H9 (cell line): ENCODE measurements at regions not wholly inside any gene's neighbourhood (a gene's known extent, or its start where the extent isn't known, plus 50 kb on each side); places are given as distances from the start of the nearest gene placed in this dataset.

Source experiments
- DNase-seq: peaks from one replicate; pipeline ENCODE4 v3.0.0-alpha.2; 2017
- H2AFZ ChIP-seq: one replicate; pipeline ENCODE4 v1.6.1; 2013; ENCODE audit warnings: mild to moderate bottlenecking, low read length, control low read depth, moderate library complexity
- H2AK5ac ChIP-seq: 2 replicates; pipeline ENCODE4 v1.6.1; 2013; ENCODE audit warnings: low read length, control low read depth, mixed read lengths; ENCODE audit not compliant: insufficient read length
- H2BK120ac ChIP-seq: one replicate; pipeline ENCODE4 v1.6.1; 2013; ENCODE audit warnings: low read depth, mild to moderate bottlenecking, low read length, control low read depth, inconsistent platforms; ENCODE audit not compliant: poor library complexity, severe bottlenecking
- H2BK12ac ChIP-seq: 2 replicates; pipeline ENCODE4 v1.6.1; 2013; ENCODE audit warnings: low read length, control low read depth, mixed read lengths, low read depth; ENCODE audit not compliant: insufficient read length
- H2BK15ac ChIP-seq: 2 replicates; pipeline ENCODE4 v1.6.1; 2013; ENCODE audit warnings: low read depth, low read length, control low read depth
- H2BK20ac ChIP-seq: one replicate; pipeline ENCODE4 v1.6.1; 2013; ENCODE audit warnings: low read depth, mild to moderate bottlenecking, low read length, control low read depth, inconsistent platforms; ENCODE audit not compliant: poor library complexity, severe bottlenecking
- H2BK5ac ChIP-seq: 2 replicates; pipeline ENCODE4 v1.6.1; 2013; ENCODE audit warnings: low read length, control low read depth, mixed read lengths; ENCODE audit not compliant: insufficient read length
- H3K14ac ChIP-seq: 2 replicates; pipeline ENCODE4 v1.6.1; 2013; ENCODE audit warnings: low read length, control low read depth; ENCODE audit not compliant: insufficient read depth
- H3K18ac ChIP-seq: 2 replicates; pipeline ENCODE4 v1.6.1; 2013; ENCODE audit warnings: low read depth, mild to moderate bottlenecking, mixed read lengths, low read length, control low read depth; ENCODE audit not compliant: insufficient read length
- H3K23ac ChIP-seq: 2 replicates; pipeline ENCODE4 v1.6.1; 2013; ENCODE audit warnings: low read length, control low read depth, mixed read lengths, low read depth; ENCODE audit not compliant: insufficient read length
- H3K23me2 ChIP-seq: 2 replicates; pipeline ENCODE4 v1.6.1; 2013; ENCODE audit warnings: low read depth, mild to moderate bottlenecking, mixed read lengths, low read length, control low read depth; ENCODE audit not compliant: insufficient read length, poor library complexity, severe bottlenecking
- H3K27ac ChIP-seq: 2 replicates; pipeline ENCODE4 v1.5.1; 2013; ENCODE audit warnings: low read length, control low read depth, mixed read lengths, low read depth; ENCODE audit not compliant: insufficient read length
- H3K27me3 ChIP-seq: 2 replicates; pipeline ENCODE4 v1.6.1; 2013; ENCODE audit warnings: low read length, control low read depth, inconsistent platforms; ENCODE audit not compliant: insufficient read depth
- H3K4ac ChIP-seq: 2 replicates; pipeline ENCODE4 v1.6.1; 2013; ENCODE audit warnings: low read depth, mild to moderate bottlenecking, control low read depth, inconsistent platforms, low read length, moderate library complexity
- H3K4me1 ChIP-seq: 2 replicates; pipeline ENCODE4 v1.6.1; 2013; ENCODE audit warnings: low read length, control low read depth, inconsistent platforms; ENCODE audit not compliant: insufficient read depth
- H3K4me2 ChIP-seq: 2 replicates; pipeline ENCODE4 v1.6.1; 2013; ENCODE audit warnings: low read length, control low read depth, mixed read lengths; ENCODE audit not compliant: insufficient read length, insufficient read depth
- H3K56ac ChIP-seq: 2 replicates; pipeline ENCODE4 v1.6.1; 2013; ENCODE audit warnings: low read depth, mild to moderate bottlenecking, mixed read lengths, low read length, control low read depth; ENCODE audit not compliant: insufficient read length
- H3K79me1 ChIP-seq: 2 replicates; pipeline ENCODE4 v1.6.1; 2013; ENCODE audit warnings: low read depth, mild to moderate bottlenecking, moderate library complexity, low read length, control low read depth, inconsistent platforms; ENCODE audit not compliant: insufficient read depth, poor library complexity, severe bottlenecking
- H3K79me2 ChIP-seq: 2 replicates; pipeline ENCODE4 v1.6.1; 2013; ENCODE audit warnings: low read length, control low read depth, inconsistent platforms; ENCODE audit not compliant: insufficient read depth
- H3K9ac ChIP-seq: 2 replicates; pipeline ENCODE4 v1.6.1; 2013; ENCODE audit warnings: low read length, control low read depth, mixed read lengths; ENCODE audit not compliant: insufficient read length; ENCODE audit errors: extremely low read depth
- H3K9me3 ChIP-seq: one replicate; pipeline ENCODE4 v1.6.1; 2013; ENCODE audit warnings: low read depth, low read length, inconsistent platforms; ENCODE audit not compliant: control insufficient read depth
- H3T11ph ChIP-seq: one replicate; pipeline ENCODE4 v1.6.1; 2013; ENCODE audit warnings: mild to moderate bottlenecking, low read length, control low read depth, inconsistent platforms
- H4K20me1 ChIP-seq: one replicate; pipeline ENCODE4 v1.6.1; 2013; ENCODE audit not compliant: control insufficient read depth, insufficient read length, insufficient read depth
- H4K5ac ChIP-seq: 2 replicates; pipeline ENCODE4 v1.6.1; 2013; ENCODE audit warnings: low read depth, mild to moderate bottlenecking, mixed read lengths, low read length, control low read depth; ENCODE audit not compliant: insufficient read length
- H4K8ac ChIP-seq: replicated peaks from 2 replicates; pipeline ENCODE4 v1.6.1; 2013; ENCODE audit warnings: low read length, control low read depth, mixed read lengths, low read depth; ENCODE audit not compliant: insufficient read length
- H4K91ac ChIP-seq: 2 replicates; pipeline ENCODE4 v1.6.1; 2013; ENCODE audit warnings: low read depth, mild to moderate bottlenecking, moderate library complexity, mixed read lengths, low read length, control low read depth; ENCODE audit not compliant: insufficient read length
- H3K27ac Mint-ChIP-seq, 3 experiments: 2 replicates in 2 of 3; 3 replicates in 1 of 3; pipeline ENCODE4 v1.8.0; 2020 to 2021; ENCODE audit warnings: mixed read lengths in 3 of 3, mild to moderate bottlenecking in 1 of 3, moderate library complexity in 1 of 3
- H3K27me3 Mint-ChIP-seq: 2 replicates; pipeline ENCODE4 v1.8.0; 2021; ENCODE audit warnings: low read depth, mild to moderate bottlenecking, moderate library complexity, mixed read lengths
- H3K36me3 Mint-ChIP-seq, 3 experiments: 2 replicates in 2 of 3; 3 replicates in 1 of 3; pipeline ENCODE4 v1.8.0; 2020 to 2021; ENCODE audit warnings: low read depth in 3 of 3, mixed read lengths in 3 of 3; ENCODE audit not compliant: insufficient read depth in 1 of 3
- H3K4me1 Mint-ChIP-seq, 2 experiments: 2 replicates each; pipeline ENCODE4 v1.8.0; 2020; ENCODE audit warnings: mixed read lengths in 2 of 2
- H3K4me3 Mint-ChIP-seq, 2 experiments: 2 replicates in 1 of 2; 3 replicates in 1 of 2; pipeline ENCODE4 v1.8.0; 2020 to 2021; ENCODE audit warnings: mild to moderate bottlenecking in 2 of 2, mixed read lengths in 2 of 2, moderate library complexity in 1 of 2
- H3K9me3 Mint-ChIP-seq, 2 experiments: 2 replicates in 1 of 2; 3 replicates in 1 of 2; pipeline ENCODE4 v1.8.0; 2020; ENCODE audit warnings: mild to moderate bottlenecking in 2 of 2, mixed read lengths in 2 of 2, moderate library complexity in 1 of 2
- CTCF ChIP-seq: fragments of 200-600 bp; sonication (generic); conservative IDR thresholded peaks from 3 replicates; pipeline ENCODE4 v1.8.0; 2021; ENCODE audit warnings: antibody characterized with exemption, mild to moderate bottlenecking
- WGBS: extraction: QIAGEN DNeasy Blood & Tissue Kit; methylation state at CpG from one replicate; pipeline ENCODE4 v1.1.7; 2013; ENCODE audit warnings: missing lambda C conversion rate, low lambda C conversion rate, mixed read lengths; ENCODE audit not compliant: insufficient read length; ENCODE audit errors: extremely low coverage; 5-methylcytosine and 5-hydroxymethylcytosine counted together

GRCh38 chr2:177063331-177063730, 149.3 kb upstream of the HNRNPA3 start:
- Histone ChIP-seq H3K9ac (no peak overlapping the region), H2AK5ac (no peak overlapping the region), H4K5ac (no peak overlapping the region), H3K4ac (no peak overlapping the region), H3K14ac (no peak overlapping the region), H3K4me2 (no peak overlapping the region), H3T11ph (no peak overlapping the region), H3K79me2 (no peaks in the 10 kb centered on the region), H2BK120ac (no peak overlapping the region), H2BK15ac (no peak overlapping the region), H4K8ac (no peak overlapping the region), H2BK12ac (no peak overlapping the region), H2AFZ (no peak overlapping the region), H3K9me3 (no peaks in the 10 kb centered on the region), H3K79me1 (no peaks in the 10 kb centered on the region), H3K56ac (no peak overlapping the region), H4K91ac (no peak overlapping the region), H3K4me1 (no peaks in the 10 kb centered on the region), H4K20me1 (no peaks in the 10 kb centered on the region), H3K27me3 (no peaks in the 10 kb centered on the region), H2BK5ac (no peak overlapping the region), H3K23ac (no peak overlapping the region), H3K23me2 (no peaks in the 10 kb centered on the region), H2BK20ac (no peak overlapping the region), H3K18ac (no peak overlapping the region), H3K27ac (no peak overlapping the region)
- Mint-ChIP-seq H3K36me3 (no peaks in the 10 kb centered on the region), H3K27me3 (peaks cover 4% of the 10 kb centered on the region), H3K4me1 (no peaks in the 10 kb centered on the region), H3K27ac (no peak overlapping the region), H3K4me3 (no peak overlapping the region), H3K9me3 (no peaks in the 10 kb centered on the region)
- DNase-seq = no peak
- no peak for TF ChIP-seq CTCF
- WGBS = no CpG with 5 or more reads among the region's 1 CpG
